HEK293 (cell line): ENCODE measurements at regions not wholly inside any gene's neighbourhood (a gene's known extent, or its start where the extent isn't known, plus 50 kb on each side); places are given as distances from the start of the nearest gene placed in this dataset.

Source experiments
- CTCF ChIA-PET: fragments of 350-600 bp; formaldehyde crosslinking; extraction: SDS; loops from one replicate; lab custom pipeline; 2021; ENCODE audit warnings: antibody characterized with exemption; lab: Yijun Ruan, JAX
- POLR2A ChIA-PET: fragments of 300-600 bp; formaldehyde crosslinking; extraction: SDS; loops from one replicate; lab custom pipeline; 2020; ENCODE audit warnings: antibody characterized with exemption, inconsistent platforms; lab: Yijun Ruan, JAX
- H3K27ac ChIP-seq: fragments of 200-500 bp; sonication (Bioruptor generic); 2 replicates; pipeline ENCODE4 v1.5.1; 2014; ENCODE audit warnings: low read depth, low read length, control low read depth, inconsistent platforms; ENCODE audit errors: extremely low read depth
- H3K36me3 ChIP-seq, 2 experiments: fragments of 200-500 bp in 1 of 2; sonication (Bioruptor generic) in 1 of 2; 1 replicate in 1 of 2; 2 replicates in 1 of 2; pipeline ENCODE4 v1.5.1; 2014 to 2017; ENCODE audit warnings: inconsistent platforms in 2 of 2, low read length in 2 of 2; ENCODE audit not compliant: control insufficient read depth in 2 of 2, insufficient read depth in 1 of 2
- H3K4me1 ChIP-seq: fragments of 200-500 bp; sonication (Bioruptor generic); 2 replicates; pipeline ENCODE4 v1.5.1; 2014; ENCODE audit warnings: mild to moderate bottlenecking, low read length, inconsistent platforms; ENCODE audit not compliant: control insufficient read depth, insufficient read depth
- H3K4me3 ChIP-seq: 2 replicates; pipeline ENCODE4 v1.5.1; 2011; ENCODE audit warnings: low read depth, mild to moderate bottlenecking, control low read depth, low read length, moderate library complexity
- H3K9me3 ChIP-seq: fragments of 200-500 bp; sonication (Bioruptor generic); 2 replicates; pipeline ENCODE4 v1.5.1; 2014; ENCODE audit warnings: low read depth, low read length, inconsistent platforms; ENCODE audit not compliant: control insufficient read depth, insufficient read depth
- BCL11A ChIP-seq: fragments of 450-650 bp; formaldehyde crosslinking; IDR thresholded peaks from 2 replicates; pipeline ENCODE4 v1.5.1; 2016; ENCODE audit warnings: low read depth, missing biosample characterization, missing genetic modification characterization
- BCL11B ChIP-seq: fragments of 450-650 bp; formaldehyde crosslinking; IDR thresholded peaks from 2 replicates; pipeline ENCODE4 v1.5.1; 2016; ENCODE audit warnings: low read depth, missing biosample characterization, missing genetic modification characterization
- KLF1 ChIP-seq: fragments of 450-650 bp; formaldehyde crosslinking; IDR thresholded peaks from 2 replicates; pipeline ENCODE4 v1.5.1; 2016; ENCODE audit warnings: missing biosample characterization, missing genetic modification characterization
- PBX3 ChIP-seq: sonication (generic); formaldehyde crosslinking; IDR thresholded peaks from 2 replicates; pipeline ENCODE4 v1.8.1; 2022; ENCODE audit warnings: mild to moderate bottlenecking, moderate library complexity, missing genetic modification reagents
- PRDM2 ChIP-seq: fragments of 450-650 bp; formaldehyde crosslinking; IDR thresholded peaks from 2 replicates; pipeline ENCODE4 v1.5.1; 2016; ENCODE audit warnings: missing biosample characterization, missing genetic modification characterization, borderline replicate concordance
- REPIN1 ChIP-seq: fragments of 450-650 bp; formaldehyde crosslinking; IDR thresholded peaks from 2 replicates; pipeline ENCODE4 v1.5.1; 2017; ENCODE audit warnings: missing biosample characterization, missing genetic modification characterization, low read depth
- SALL2 ChIP-seq: fragments of 450-650 bp; formaldehyde crosslinking; IDR thresholded peaks from 2 replicates; pipeline ENCODE4 v1.5.0; 2017; ENCODE audit warnings: missing biosample characterization, mild to moderate bottlenecking, missing genetic modification characterization, borderline replicate concordance
- ZBTB10 ChIP-seq: fragments of 450-650 bp; formaldehyde crosslinking; IDR thresholded peaks from 2 replicates; pipeline ENCODE4 v1.5.1; 2016; ENCODE audit warnings: missing biosample characterization, missing genetic modification characterization
- ZBTB17 ChIP-seq: fragments of 450-650 bp; formaldehyde crosslinking; IDR thresholded peaks from 2 replicates; pipeline ENCODE4 v1.5.1; 2016; ENCODE audit warnings: missing biosample characterization, missing genetic modification characterization
- ZBTB6 ChIP-seq: fragments of 450-650 bp; formaldehyde crosslinking; IDR thresholded peaks from 2 replicates; pipeline ENCODE4 v1.5.1; 2017; ENCODE audit warnings: missing biosample characterization, missing genetic modification characterization
- ZBTB8A ChIP-seq: fragments of 450-650 bp; formaldehyde crosslinking; IDR thresholded peaks from 2 replicates; pipeline ENCODE4 v1.5.1; 2016; ENCODE audit warnings: missing biosample characterization, missing genetic modification characterization
- ZNF23 ChIP-seq: fragments of 450-650 bp; formaldehyde crosslinking; IDR thresholded peaks from 2 replicates; pipeline ENCODE4 v1.5.1; 2016; ENCODE audit warnings: missing biosample characterization, missing genetic modification characterization, borderline replicate concordance
- ZNF37A ChIP-seq: fragments of 450-650 bp; IDR thresholded peaks from 2 replicates; pipeline ENCODE4 v1.5.1; 2018; ENCODE audit warnings: missing biosample characterization, missing genetic modification characterization
- ZNF704 ChIP-seq: fragments of 450-650 bp; formaldehyde crosslinking; IDR thresholded peaks from 2 replicates; pipeline ENCODE4 v1.5.1; 2016; ENCODE audit warnings: missing biosample characterization, missing genetic modification characterization
- ZNF785 ChIP-seq: fragments of 450-650 bp; formaldehyde crosslinking; IDR thresholded peaks from 2 replicates; pipeline ENCODE4 v1.5.1; 2016; ENCODE audit warnings: missing biosample characterization, missing genetic modification characterization
- ZNF791 ChIP-seq: fragments of 450-650 bp; formaldehyde crosslinking; IDR thresholded peaks from 2 replicates; pipeline ENCODE4 v1.5.1; 2016; ENCODE audit warnings: missing biosample characterization, missing genetic modification characterization
- ZNF843 ChIP-seq: fragments of 450-650 bp; formaldehyde crosslinking; IDR thresholded peaks from 2 replicates; pipeline ENCODE4 v1.5.1; 2016; ENCODE audit warnings: missing biosample characterization, missing genetic modification characterization

- Histone ChIP-seq H3K4me3 (no peak overlapping the region), H3K4me1 (no peaks in the 10 kb centered on the region), H3K9me3 (no peaks in the 10 kb centered on the region), H3K27ac (no peak overlapping the region), H3K36me3 (no peaks in the 10 kb centered on the region)
- CTCF ChIA-PET: interaction anchor here (1.2 to 1.7 kb wide), 3 partner anchors 9 to 81 kb away, joined by 4 to 5 read pairs (median 5); no protein-coding TSS in a partner anchor
- TF ChIP-seq ZNF791 (no peak), ZBTB17 (tag by site-specific recombination) (no peak), REPIN1 (tag by site-specific recombination) (no peak), ZBTB6 (tag by site-specific recombination) (no peak), KLF1 (tag by site-specific recombination) (no peak), SALL2 (tag by site-specific recombination) (no peak), ZNF23 (tag by site-specific recombination) (no peak), BCL11A (tag by site-specific recombination) (no peak), PRDM2 (tag by site-specific recombination) (no peak)
- POLR2A ChIA-PET: no interaction called here
Measured at GRCh38 chr7:142615508-142615907, 133.8 kb upstream of the PRSS1 start.

GRCh38 chr7:142614116-142614515 lies 135.2 kb upstream of the PRSS1 start:
- Histone ChIP-seq H3K4me1 (no peaks in the 10 kb centered on the region), H3K36me3 (no peaks in the 10 kb centered on the region), H3K27ac (no peak overlapping the region), H3K4me3 (no peak overlapping the region), H3K9me3 (no peaks in the 10 kb centered on the region)
- ChIA-PET CTCF (interaction anchor here (0.6 to 1.0 kb wide), 2 partner anchors 197 to 603 kb away, joined by 3 to 4 read pairs; no protein-coding TSS in a partner anchor), POLR2A (no interaction called here)
- TF ChIP-seq ZNF37A (tag by site-specific recombination) (no peak), ZNF785 (no peak)

GRCh38 chr7:142612237-142612881 lies 136.9 kb upstream of the PRSS1 start:
- no peaks in the 10 kb centered on the region for H3K4me1 ChIP-seq
- H3K36me3 ChIP-seq: no peaks in the 10 kb centered on the region
- no peaks in the 10 kb centered on the region for H3K9me3 ChIP-seq
- ChIA-PET CTCF (interaction anchor here (0.6 to 3.5 kb wide), 5 partner anchors 8 to 254 kb away, joined by 3 to 22 read pairs (median 3); no protein-coding TSS in a partner anchor), POLR2A (no interaction called here)
- H3K4me3 ChIP-seq: no peak overlapping the region
- no peak overlapping the region for H3K27ac ChIP-seq
- no peak for TF ChIP-seq ZNF843 (tag by site-specific recombination)
- TF ChIP-seq ZBTB10 (tag by site-specific recombination): no peak
- no peak for TF ChIP-seq ZBTB8A
- TF ChIP-seq ZNF704 (tag by site-specific recombination): no peak
- TF ChIP-seq BCL11B: no peak
- TF ChIP-seq PBX3 (CRISPR knock-in tag): no peak
